ENCODE measurements at regions not wholly inside any gene's neighbourhood (a gene's known extent, or its start where the extent isn't known, plus 50 kb on each side); places are given as distances from the start of the nearest gene placed in this dataset.
A peak's percentile ranks its signal among the peaks of the same experiment; 100 is the strongest.

- TF ChIP-seq ZNF423 (CRISPR knock-in tag; IDR thresholded peaks at IDR 0.05): no peak
- no peak for TF ChIP-seq OVOL2 (CRISPR knock-in tag; IDR thresholded peaks at IDR 0.05; ENCODE audit: borderline replicate concordance)
- no peak for TF ChIP-seq CDX4 (CRISPR knock-in tag; IDR thresholded peaks at IDR 0.05; ENCODE audit: borderline replicate concordance)
- TF ChIP-seq, protein P1, sequence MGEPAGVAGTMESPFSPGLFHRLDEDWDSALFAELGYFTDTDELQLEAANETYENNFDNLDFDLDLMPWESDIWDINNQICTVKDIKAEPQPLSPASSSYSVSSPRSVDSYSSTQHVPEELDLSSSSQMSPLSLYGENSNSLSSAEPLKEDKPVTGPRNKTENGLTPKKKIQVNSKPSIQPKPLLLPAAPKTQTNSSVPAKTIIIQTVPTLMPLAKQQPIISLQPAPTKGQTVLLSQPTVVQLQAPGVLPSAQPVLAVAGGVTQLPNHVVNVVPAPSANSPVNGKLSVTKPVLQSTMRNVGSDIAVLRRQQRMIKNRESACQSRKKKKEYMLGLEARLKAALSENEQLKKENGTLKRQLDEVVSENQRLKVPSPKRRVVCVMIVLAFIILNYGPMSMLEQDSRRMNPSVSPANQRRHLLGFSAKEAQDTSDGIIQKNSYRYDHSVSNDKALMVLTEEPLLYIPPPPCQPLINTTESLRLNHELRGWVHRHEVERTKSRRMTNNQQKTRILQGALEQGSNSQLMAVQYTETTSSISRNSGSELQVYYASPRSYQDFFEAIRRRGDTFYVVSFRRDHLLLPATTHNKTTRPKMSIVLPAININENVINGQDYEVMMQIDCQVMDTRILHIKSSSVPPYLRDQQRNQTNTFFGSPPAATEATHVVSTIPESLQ (CRISPR knock-in tag; IDR thresholded peaks at IDR 0.05): no peak
- peak; percentile 11; the same call in 1 of the 2 replicates for TF ChIP-seq ETV6 (CRISPR knock-in tag; IDR thresholded peaks at IDR 0.05)
- no peak for TF ChIP-seq ZNF281 (CRISPR knock-in tag; IDR thresholded peaks at IDR 0.05)
- TF ChIP-seq CTCF (IDR thresholded peaks at IDR 0.05): no peak
- no peak for TF ChIP-seq NFATC4 (CRISPR knock-in tag; IDR thresholded peaks at IDR 0.05)
- no peak for TF ChIP-seq ZNF138 (CRISPR knock-in tag; conservative IDR thresholded peaks at IDR 0.05)
- no peak for TF ChIP-seq ZNF121 (CRISPR knock-in tag; IDR thresholded peaks at IDR 0.05)
- TF ChIP-seq CREM (CRISPR knock-in tag; IDR thresholded peaks at IDR 0.05): no peak
- TF ChIP-seq NR2C2 (CRISPR knock-in tag; IDR thresholded peaks at IDR 0.05): no peak
- TF ChIP-seq JAZF1 (CRISPR knock-in tag; IDR thresholded peaks at IDR 0.05): no peak
- no peak for TF ChIP-seq ESRRA (CRISPR knock-in tag; IDR thresholded peaks at IDR 0.05; ENCODE audit: borderline replicate concordance)
- TF ChIP-seq ARID4B (CRISPR knock-in tag; IDR thresholded peaks at IDR 0.05; ENCODE audit: borderline replicate concordance): peak; percentile 62; the same call in 1 of the 2 replicates
- TF ChIP-seq USF2 (CRISPR knock-in tag; IDR thresholded peaks at IDR 0.05): no peak
- 0 out of 2 replicates have a peak, but pooled peaks have one; percentile 62 for TF ChIP-seq CBFB (CRISPR knock-in tag; IDR thresholded peaks at IDR 0.05; ENCODE audit: low read depth)
- TF ChIP-seq ZNF219 (CRISPR knock-in tag; IDR thresholded peaks at IDR 0.05; ENCODE audit: borderline replicate concordance): no peak; the same call in 1 of the 2 replicates
- TF ChIP-seq NFE2L1 (CRISPR knock-in tag; IDR thresholded peaks at IDR 0.05): no peak
Measured at GRCh38 chr7:128166603-128167041, 74.5 kb upstream of the LEP start (continued).
